A673 (cell line): ENCODE measurements at regions not wholly inside any gene's neighbourhood (a gene's known extent, or its start where the extent isn't known, plus 50 kb on each side); places are given as distances from the start of the nearest gene placed in this dataset.

ENCODE experiments used
- CTCF ChIP-seq: fragments of 300-800, 200-600 bp; sonication (generic); conservative IDR thresholded peaks from 2 replicates; pipeline ENCODE4 v1.5.1; 2017; ENCODE audit warnings: low read depth, mild to moderate bottlenecking, antibody characterized with exemption, low read length, moderate library complexity, mixed read lengths
- EZH2 ChIP-seq: fragments of 200-600 bp; sonication (generic); IDR thresholded peaks from 2 replicates; pipeline ENCODE4 v1.6.1; 2017; ENCODE audit warnings: borderline replicate concordance, low read depth, mild to moderate bottlenecking, mixed read lengths, antibody characterized with exemption, low read length; ENCODE audit not compliant: poor library complexity, severe bottlenecking

GRCh38 chr20:53763707-53764414 is 170.2 kb upstream of the ZNF217 start:
- TF ChIP-seq CTCF, result no peak
- TF ChIP-seq EZH2, result no peak
